ENCODE measurements at regions not wholly inside any gene's neighbourhood (a gene's known extent, or its start where the extent isn't known, plus 50 kb on each side); places are given as distances from the start of the nearest gene placed in this dataset.

- no peak overlapping the region for H3K4me2 ChIP-seq (ENCODE audit: low read length)
- CTCF ChIA-PET = no interaction called here
Measured at GRCh38 chr13:104021806-104022397, 955.7 kb upstream of the SLC10A2 start.

GRCh38 chr13:104017317-104017716 is 951.1 kb upstream of the SLC10A2 start:
- Histone ChIP-seq H3K27me3 (ENCODE audit: low read length) (no peaks in the 10 kb centered on the region), H3K9me3 (ENCODE audit: low read length) (no peaks in the 10 kb centered on the region), H3K4me3 (ENCODE audit: low read length) (no peak overlapping the region), H3K4me1 (ENCODE audit: insufficient read depth, low read length) (no peaks in the 10 kb centered on the region), H3F3A (ENCODE audit: low read length, unreplicated experiment) (no peaks in the 10 kb centered on the region), H2AFZ (ENCODE audit: low read length) (no peak overlapping the region), H3K9ac (ENCODE audit: low read length) (no peak overlapping the region), H3K4me2 (ENCODE audit: low read length) (no peak overlapping the region), H3K79me2 (ENCODE audit: low read length) (no peaks in the 10 kb centered on the region), H4K20me1 (ENCODE audit: low read length) (no peaks in the 10 kb centered on the region), H3K9me2 (replicated peaks; ENCODE audit: low read length) (no peaks in the 10 kb centered on the region), H3K36me3 (ENCODE audit: low read depth, low read length) (no peaks in the 10 kb centered on the region), H3K27ac (ENCODE audit: low read length) (no peak overlapping the region)
- ATAC-seq = no peak
- CTCF ChIA-PET = no interaction called here
- no peak for DNase-seq
- TF ChIP-seq EZH2phosphoT487 (IDR thresholded peaks at IDR 0.05; ENCODE audit: borderline replicate concordance, low read length) = no peak
- no peak for TF ChIP-seq CTCF (conservative IDR thresholded peaks at IDR 0.05; ENCODE audit: low read depth, low read length)
- no peak for TF ChIP-seq EZH2 (IDR thresholded peaks at IDR 0.05; ENCODE audit: low read length, unreplicated experiment)
- POLR2A ChIA-PET (ENCODE audit: unreplicated experiment) = no interaction called here
- no TSS peak for BruUV-seq (replicated peaks)
- intact Hi-C loops (cut with micrococcal nuclease) = no loop called here

More at GRCh38 chr13:104021806-104022397, 955.7 kb upstream of the SLC10A2 start:
- H3K27ac ChIP-seq (ENCODE audit: low read length) = no peak overlapping the region
- no peaks in the 10 kb centered on the region for H3K36me3 ChIP-seq (ENCODE audit: low read depth, low read length)
- no peak overlapping the region for H3K4me3 ChIP-seq (ENCODE audit: low read length)
- no peaks in the 10 kb centered on the region for H3K9me3 ChIP-seq (ENCODE audit: low read length)
- BruUV-seq (replicated peaks) = no TSS peak
- ATAC-seq = no peak
- H2AFZ ChIP-seq (ENCODE audit: low read length) = no peak overlapping the region
- H4K20me1 ChIP-seq (ENCODE audit: low read length) = no peaks in the 10 kb centered on the region
- TF ChIP-seq CTCF (conservative IDR thresholded peaks at IDR 0.05; ENCODE audit: low read depth, low read length) (no peak), EZH2 (IDR thresholded peaks at IDR 0.05; ENCODE audit: low read length, unreplicated experiment) (no peak), EZH2phosphoT487 (IDR thresholded peaks at IDR 0.05; ENCODE audit: borderline replicate concordance, low read length) (no peak)
- no peaks in the 10 kb centered on the region for H3K27me3 ChIP-seq (ENCODE audit: low read length)
- POLR2A ChIA-PET (ENCODE audit: unreplicated experiment) = no interaction called here
- intact Hi-C loops (cut with micrococcal nuclease) = no loop called here
- peaks cover 6% of the 10 kb centered on the region; the same call in 1 of the 2 replicates for H3K4me1 ChIP-seq (ENCODE audit: insufficient read depth, low read length)
- H3K9ac ChIP-seq (ENCODE audit: low read length) = no peak overlapping the region
- H3K79me2 ChIP-seq (ENCODE audit: low read length) = no peaks in the 10 kb centered on the region
- no peak for DNase-seq
- no peaks in the 10 kb centered on the region for H3F3A ChIP-seq (ENCODE audit: low read length, unreplicated experiment)
- H3K9me2 ChIP-seq (replicated peaks; ENCODE audit: low read length) = no peaks in the 10 kb centered on the region

GRCh38 chr13:104015646-104016396 is 949.6 kb upstream of the SLC10A2 start:
- intact Hi-C loops (cut with micrococcal nuclease) = no loop called here
- ChIA-PET POLR2A (ENCODE audit: unreplicated experiment) (no interaction called here), CTCF (no interaction called here)
- H3K4me1 ChIP-seq (ENCODE audit: insufficient read depth, low read length) = no peaks in the 10 kb centered on the region; the same call in 1 of the 2 replicates
- no peak for TF ChIP-seq EZH2 (IDR thresholded peaks at IDR 0.05; ENCODE audit: low read length, unreplicated experiment)
- TF ChIP-seq CTCF (conservative IDR thresholded peaks at IDR 0.05; ENCODE audit: low read depth, low read length) = no peak
- no peak for TF ChIP-seq EZH2phosphoT487 (IDR thresholded peaks at IDR 0.05; ENCODE audit: borderline replicate concordance, low read length)
- no peak overlapping the region for H3K4me3 ChIP-seq (ENCODE audit: low read length)
- no peaks in the 10 kb centered on the region for H4K20me1 ChIP-seq (ENCODE audit: low read length)
- no TSS peak for BruUV-seq (replicated peaks)
- H2AFZ ChIP-seq (ENCODE audit: low read length) = no peak overlapping the region
- no peaks in the 10 kb centered on the region for H3K79me2 ChIP-seq (ENCODE audit: low read length)
- no peak overlapping the region for H3K9ac ChIP-seq (ENCODE audit: low read length)
- no peak overlapping the region for H3K4me2 ChIP-seq (ENCODE audit: low read length)
- H3K9me2 ChIP-seq (replicated peaks; ENCODE audit: low read length) = no peaks in the 10 kb centered on the region
- no peaks in the 10 kb centered on the region for H3K36me3 ChIP-seq (ENCODE audit: low read depth, low read length)
- H3F3A ChIP-seq (ENCODE audit: low read length, unreplicated experiment) = no peaks in the 10 kb centered on the region
- H3K27ac ChIP-seq (ENCODE audit: low read length) = no peak overlapping the region
- H3K9me3 ChIP-seq (ENCODE audit: low read length) = no peaks in the 10 kb centered on the region
- H3K27me3 ChIP-seq (ENCODE audit: low read length) = no peaks in the 10 kb centered on the region
- ATAC-seq (no peak), DNase-seq (no peak)
